ENCODE measurements at regions not wholly inside any gene's neighbourhood (a gene's known extent, or its start where the extent isn't known, plus 50 kb on each side); places are given as distances from the start of the nearest gene placed in this dataset.

- Histone ChIP-seq H3K36me3 (ENCODE audit: control insufficient read depth, insufficient read depth, low read length) (no peaks in the 10 kb centered on the region), H3K9ac (ENCODE audit: low read length) (no peak overlapping the region), H3K4me2 (ENCODE audit: low read length) (no peak overlapping the region), H3K79me2 (ENCODE audit: control insufficient read depth, insufficient read depth, low read length) (no peaks in the 10 kb centered on the region), H3K56ac (ENCODE audit: low read length) (no peak overlapping the region), H3K23ac (ENCODE audit: low read length) (no peak overlapping the region), H2BK120ac (ENCODE audit: low read depth, low read length) (no peak overlapping the region), H4K8ac (ENCODE audit: low read depth, low read length) (no peak overlapping the region), H3K4me3 (ENCODE audit: low read length) (no peak overlapping the region), H3K4me1 (ENCODE audit: control insufficient read depth, low read depth, low read length) (no peaks in the 10 kb centered on the region), H3K18ac (ENCODE audit: low read length) (no peak overlapping the region), H3K4ac (ENCODE audit: low read depth, low read length) (no peak overlapping the region), H2BK15ac (replicated peaks; ENCODE audit: low read depth) (no peak overlapping the region), H3K79me1 (ENCODE audit: low read length) (no peaks in the 10 kb centered on the region), H3K27me3 (ENCODE audit: insufficient read depth, low read length, poor library complexity) (no peaks in the 10 kb centered on the region), H4K5ac (ENCODE audit: low read length) (no peak overlapping the region), H2AK5ac (ENCODE audit: low read length) (no peak overlapping the region), H3K27ac (ENCODE audit: low read depth, low read length) (no peak overlapping the region), H2BK5ac (ENCODE audit: low read length) (no peak overlapping the region)
- DNase-seq = no peak
- WGBS (ENCODE audit: extremely low coverage, insufficient coverage, low lambda C conversion rate) = no CpG with 5 or more reads among the region's 2 CpGs
These were observed 538.2 kb upstream of the SEMA3D start for GRCh38 chr7:85725026-85725425.

DNA sequence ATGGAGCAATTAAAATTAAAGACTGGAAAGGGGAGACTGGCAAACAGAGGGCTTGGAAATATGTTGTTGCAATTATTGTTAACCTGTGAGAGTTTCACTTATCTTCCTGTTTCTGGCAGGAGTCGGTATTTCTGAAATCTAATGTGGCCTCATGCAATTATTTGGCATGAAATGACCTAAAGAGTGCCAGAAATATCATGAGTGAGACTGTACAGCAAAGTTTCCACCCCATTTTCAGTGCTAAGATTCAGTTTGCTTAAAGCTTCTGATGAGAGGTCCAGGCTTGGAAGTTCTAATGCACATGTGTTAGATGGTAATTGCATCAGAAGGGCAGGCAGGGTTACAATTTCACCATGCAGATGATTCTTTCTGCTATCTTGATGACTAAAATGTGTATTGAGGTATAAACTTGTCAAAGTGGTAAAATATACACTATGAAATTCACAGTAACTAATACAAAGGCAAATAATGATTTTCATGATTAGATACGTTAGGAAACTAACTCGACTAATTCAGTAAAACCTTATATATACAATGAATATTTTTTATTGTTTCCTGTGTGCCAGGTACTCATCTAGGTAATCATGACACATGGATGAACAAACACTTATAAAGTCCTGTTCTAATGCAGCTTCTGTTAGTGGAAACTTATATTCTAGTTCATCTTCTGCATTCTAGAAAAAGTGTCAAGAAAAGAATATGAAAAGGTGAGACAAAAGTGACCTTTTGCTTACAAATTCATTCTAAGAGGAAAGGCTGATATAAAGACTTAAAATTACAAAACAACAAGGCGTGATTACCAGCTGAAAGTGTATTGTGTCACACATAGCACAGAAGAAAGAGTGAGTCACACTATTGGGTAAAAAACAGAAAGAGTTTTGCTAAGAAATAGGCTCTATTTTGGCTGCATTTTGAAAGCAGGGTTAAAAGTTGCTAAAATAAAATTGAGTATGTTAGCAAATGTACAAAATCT is 533.4 kb upstream of the SEMA3D start:
- no peaks in the 10 kb centered on the region for H3K79me2 ChIP-seq (ENCODE audit: control insufficient read depth, insufficient read depth, low read length)
- H2BK5ac ChIP-seq (ENCODE audit: low read length) = no peak overlapping the region
- no peaks in the 10 kb centered on the region for H3K27me3 ChIP-seq (ENCODE audit: insufficient read depth, low read length, poor library complexity)
- WGBS (ENCODE audit: extremely low coverage, insufficient coverage, low lambda C conversion rate) = no CpG with 5 or more reads among the region's 4 CpGs
- H3K27ac ChIP-seq (ENCODE audit: low read depth, low read length) = no peak overlapping the region
- H4K5ac ChIP-seq (ENCODE audit: low read length) = no peak overlapping the region
- H2BK15ac ChIP-seq (replicated peaks; ENCODE audit: low read depth) = no peak overlapping the region
- H4K8ac ChIP-seq (ENCODE audit: low read depth, low read length) = no peak overlapping the region
- no peak overlapping the region for H3K23ac ChIP-seq (ENCODE audit: low read length)
- H3K56ac ChIP-seq (ENCODE audit: low read length) = no peak overlapping the region
- H3K79me1 ChIP-seq (ENCODE audit: low read length) = no peaks in the 10 kb centered on the region
- no peaks in the 10 kb centered on the region for H3K4me1 ChIP-seq (ENCODE audit: control insufficient read depth, low read depth, low read length)
- no peak overlapping the region for H3K4me2 ChIP-seq (ENCODE audit: low read length)
- H3K4me3 ChIP-seq (ENCODE audit: low read length) = no peak overlapping the region
- no peak overlapping the region for H2BK120ac ChIP-seq (ENCODE audit: low read depth, low read length)
- DNase-seq = peak; percentile 23
- H3K18ac ChIP-seq (ENCODE audit: low read length) = no peak overlapping the region
- no peak overlapping the region for H3K9ac ChIP-seq (ENCODE audit: low read length)
- no peak overlapping the region for H2AK5ac ChIP-seq (ENCODE audit: low read length)
- H3K36me3 ChIP-seq (ENCODE audit: control insufficient read depth, insufficient read depth, low read length) = no peaks in the 10 kb centered on the region
- H3K4ac ChIP-seq (ENCODE audit: low read depth, low read length) = no peak overlapping the region

DNA sequence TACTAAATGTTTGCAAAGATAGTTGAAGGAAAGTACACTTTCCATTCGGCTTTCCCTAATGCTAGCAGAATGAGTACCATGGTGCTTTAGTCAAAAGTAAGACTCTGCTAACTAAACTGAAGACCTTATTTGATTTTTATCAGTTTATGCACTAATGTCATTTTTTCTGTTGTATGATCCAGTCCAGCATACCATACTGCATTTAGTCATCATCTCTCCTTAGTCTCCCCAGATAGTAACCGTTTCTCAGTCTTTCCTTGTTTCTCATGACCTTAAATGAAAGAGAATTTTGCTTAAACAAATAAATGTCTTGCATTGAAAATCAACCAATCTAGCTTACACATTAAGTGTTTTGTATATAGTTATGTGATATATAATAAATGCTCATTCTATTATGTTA is 529.5 kb upstream of the SEMA3D start:
- no peak overlapping the region for H3K9ac ChIP-seq (ENCODE audit: low read length)
- no peaks in the 10 kb centered on the region for H3K4me1 ChIP-seq (ENCODE audit: control insufficient read depth, low read depth, low read length)
- no peak overlapping the region for H3K4me2 ChIP-seq (ENCODE audit: low read length)
- no peak overlapping the region for H2BK15ac ChIP-seq (replicated peaks; ENCODE audit: low read depth)
- H3K79me1 ChIP-seq (ENCODE audit: low read length) = no peaks in the 10 kb centered on the region
- H3K27ac ChIP-seq (ENCODE audit: low read depth, low read length) = no peak overlapping the region
- H3K4ac ChIP-seq (ENCODE audit: low read depth, low read length) = no peak overlapping the region
- H3K36me3 ChIP-seq (ENCODE audit: control insufficient read depth, insufficient read depth, low read length) = no peaks in the 10 kb centered on the region
- no peak overlapping the region for H2BK5ac ChIP-seq (ENCODE audit: low read length)
- H2AK5ac ChIP-seq (ENCODE audit: low read length) = no peak overlapping the region
- H3K56ac ChIP-seq (ENCODE audit: low read length) = no peak overlapping the region
- H3K18ac ChIP-seq (ENCODE audit: low read length) = no peak overlapping the region
- H4K5ac ChIP-seq (ENCODE audit: low read length) = no peak overlapping the region
- no peak overlapping the region for H3K23ac ChIP-seq (ENCODE audit: low read length)
- H4K8ac ChIP-seq (ENCODE audit: low read depth, low read length) = no peak overlapping the region
- no peak for DNase-seq
- no peak overlapping the region for H3K4me3 ChIP-seq (ENCODE audit: low read length)
- H2BK120ac ChIP-seq (ENCODE audit: low read depth, low read length) = no peak overlapping the region
- H3K79me2 ChIP-seq (ENCODE audit: control insufficient read depth, insufficient read depth, low read length) = no peaks in the 10 kb centered on the region
- WGBS (ENCODE audit: extremely low coverage, insufficient coverage, low lambda C conversion rate) = no CpG with 5 or more reads among the region's 2 CpGs
- H3K27me3 ChIP-seq (ENCODE audit: insufficient read depth, low read length, poor library complexity) = no peaks in the 10 kb centered on the region

DNA sequence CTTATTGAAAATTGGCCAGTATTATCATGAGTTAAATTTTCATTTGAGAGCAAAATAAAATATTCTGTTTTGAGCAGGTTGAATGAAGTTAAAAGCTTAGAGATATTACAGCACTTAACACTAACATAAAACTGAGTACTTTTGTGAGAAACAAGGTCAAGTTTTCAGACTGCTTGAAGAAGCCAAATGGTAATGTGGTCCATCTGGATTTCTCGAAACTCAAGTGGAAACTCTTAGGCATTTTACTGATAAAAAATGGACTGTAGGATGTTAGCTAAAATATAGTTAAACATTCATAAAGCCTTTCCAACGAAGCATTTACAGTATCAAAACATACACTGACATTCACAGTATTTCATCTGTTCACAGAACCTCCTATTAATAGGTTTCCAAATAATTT is 528.1 kb upstream of the SEMA3D start:
- no peaks in the 10 kb centered on the region for H3K27me3 ChIP-seq (ENCODE audit: insufficient read depth, low read length, poor library complexity)
- H3K9ac ChIP-seq (ENCODE audit: low read length) = no peak overlapping the region

GRCh38 chr7:85714043-85714578 is 527.3 kb upstream of the SEMA3D start:
- H2BK15ac ChIP-seq (replicated peaks; ENCODE audit: low read depth) = no peak overlapping the region
- no peaks in the 10 kb centered on the region for H3K79me1 ChIP-seq (ENCODE audit: low read length)

More for the DNA sequence above, 528.1 kb upstream of the SEMA3D start:
- Histone ChIP-seq H3K18ac (ENCODE audit: low read length) (no peak overlapping the region), H4K5ac (ENCODE audit: low read length) (no peak overlapping the region), H4K8ac (ENCODE audit: low read depth, low read length) (no peak overlapping the region), H3K4ac (ENCODE audit: low read depth, low read length) (no peak overlapping the region), H3K56ac (ENCODE audit: low read length) (no peak overlapping the region), H3K4me3 (ENCODE audit: low read length) (no peak overlapping the region), H2BK5ac (ENCODE audit: low read length) (no peak overlapping the region), H3K36me3 (ENCODE audit: control insufficient read depth, insufficient read depth, low read length) (no peaks in the 10 kb centered on the region), H3K27ac (ENCODE audit: low read depth, low read length) (no peak overlapping the region), H3K23ac (ENCODE audit: low read length) (no peak overlapping the region), H3K4me1 (ENCODE audit: control insufficient read depth, low read depth, low read length) (no peaks in the 10 kb centered on the region), H3K4me2 (ENCODE audit: low read length) (no peak overlapping the region), H3K79me1 (ENCODE audit: low read length) (no peaks in the 10 kb centered on the region), H3K79me2 (ENCODE audit: control insufficient read depth, insufficient read depth, low read length) (no peaks in the 10 kb centered on the region), H2AK5ac (ENCODE audit: low read length) (no peak overlapping the region), H2BK120ac (ENCODE audit: low read depth, low read length) (no peak overlapping the region), H2BK15ac (replicated peaks; ENCODE audit: low read depth) (no peak overlapping the region)
- WGBS (ENCODE audit: extremely low coverage, insufficient coverage, low lambda C conversion rate) = no CpG with 5 or more reads among the region's 2 CpGs
- DNase-seq = no peak

More at GRCh38 chr7:85714043-85714578, 527.3 kb upstream of the SEMA3D start:
- DNase-seq = no peak
- H3K4me3 ChIP-seq (ENCODE audit: low read length) = no peak overlapping the region
- H3K79me2 ChIP-seq (ENCODE audit: control insufficient read depth, insufficient read depth, low read length) = no peaks in the 10 kb centered on the region
- no peak overlapping the region for H3K27ac ChIP-seq (ENCODE audit: low read depth, low read length)
- H3K23ac ChIP-seq (ENCODE audit: low read length) = no peak overlapping the region
- no peaks in the 10 kb centered on the region for H3K4me1 ChIP-seq (ENCODE audit: control insufficient read depth, low read depth, low read length)
- H3K56ac ChIP-seq (ENCODE audit: low read length) = no peak overlapping the region
- no peak overlapping the region for H2AK5ac ChIP-seq (ENCODE audit: low read length)
- H3K36me3 ChIP-seq (ENCODE audit: control insufficient read depth, insufficient read depth, low read length) = no peaks in the 10 kb centered on the region
- H3K18ac ChIP-seq (ENCODE audit: low read length) = no peak overlapping the region
- no CpG with 5 or more reads among the region's 2 CpGs for WGBS (ENCODE audit: extremely low coverage, insufficient coverage, low lambda C conversion rate)
- H2BK5ac ChIP-seq (ENCODE audit: low read length) = no peak overlapping the region
- H2BK120ac ChIP-seq (ENCODE audit: low read depth, low read length) = no peak overlapping the region
- no peak overlapping the region for H4K8ac ChIP-seq (ENCODE audit: low read depth, low read length)
- H3K4me2 ChIP-seq (ENCODE audit: low read length) = no peak overlapping the region
- H3K4ac ChIP-seq (ENCODE audit: low read depth, low read length) = no peak overlapping the region
- H3K27me3 ChIP-seq (ENCODE audit: insufficient read depth, low read length, poor library complexity) = no peaks in the 10 kb centered on the region
- no peak overlapping the region for H3K9ac ChIP-seq (ENCODE audit: low read length)
- H4K5ac ChIP-seq (ENCODE audit: low read length) = no peak overlapping the region
